Mucosa of descending colon (tissue), 3 donors: ENCODE measurements at regions not wholly inside any gene's neighbourhood (a gene's known extent, or its start where the extent isn't known, plus 50 kb on each side); places are given as distances from the start of the nearest gene placed in this dataset.

ENCODE experiments used
- ATAC-seq: fragments of 200-7000 bp; cut with Tn5 transposase; one replicate; pipeline ENCODE4 v1.9.1; 2020; ENCODE audit warnings: mild to moderate bottlenecking, moderate library complexity
- DNase-seq, 3 donors: peaks; one replicate each; pipeline ENCODE4 v3.0.0-alpha.2; 2020
- H3K36me3 ChIP-seq: fragments of 200-600 bp; one replicate; pipeline ENCODE4 v1.8.0; 2021; ENCODE audit warnings: low read depth, mild to moderate bottlenecking
- H3K4me1 ChIP-seq: fragments of 200-600 bp; one replicate; pipeline ENCODE4 v1.8.0; 2021; ENCODE audit warnings: low read depth, mild to moderate bottlenecking
- H3K4me3 ChIP-seq: fragments of 200-600 bp; one replicate; pipeline ENCODE4 v1.8.0; 2021; ENCODE audit warnings: mild to moderate bottlenecking
- H3K9me3 ChIP-seq: fragments of 200-600 bp; one replicate; pipeline ENCODE4 v1.8.0; 2021; ENCODE audit warnings: mild to moderate bottlenecking
- CTCF ChIP-seq: fragments of 200-600 bp; IDR thresholded peaks from one replicate; pipeline ENCODE4 v1.8.0; 2022; ENCODE audit warnings: antibody characterized with exemption, mild to moderate bottlenecking
- intact Hi-C, 2 donors: fragments of 100-400 bp; cut with DNase I in 1 of 2; cut with micrococcal nuclease in 1 of 2; formaldehyde crosslinking; loops; one replicate each; pipeline versions ENCODE4 v1.11.0 to v1.11.1; 2022; cut with DNase I, micrococcal nuclease
- donor health status: DM: no; HTN: no; CAD: no; lungs with moderate emphysema.
- donor health status: DM: no; HTN: no; CAD: no.
- donor health status: DM: no; HTN: yes; CAD: no.

DNA sequence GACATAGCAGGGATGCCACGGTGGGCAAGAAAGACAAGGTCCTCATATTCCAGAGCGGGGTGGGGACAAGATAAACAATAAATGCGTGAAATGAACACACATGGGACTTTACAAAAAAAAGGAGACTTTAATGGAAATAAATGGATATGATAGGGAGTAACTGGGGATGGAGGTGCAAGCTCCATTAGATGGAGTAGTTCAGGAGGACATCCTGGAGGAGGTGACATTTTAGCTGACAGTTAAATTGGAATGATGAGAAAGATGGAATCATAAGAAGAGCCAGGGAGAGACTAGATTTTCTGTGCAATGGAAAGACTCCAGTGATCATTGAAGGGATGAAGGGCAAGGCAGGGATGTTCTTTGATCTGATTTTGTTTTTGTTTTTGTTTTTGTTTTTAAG, 83.6 kb upstream of the MYL10 start:
- no peak for TF ChIP-seq CTCF
- intact Hi-C loops: no loop called here

GRCh38 chr7:101714097-101714496, 85.0 kb upstream of the MYL10 start:
- no peak for ATAC-seq
- intact Hi-C loops: no loop called here
- no peaks in the 10 kb centered on the region for H3K36me3 ChIP-seq
- H3K4me1 ChIP-seq: peaks cover 8% of the 10 kb centered on the region
- DNase-seq: no peak
- TF ChIP-seq CTCF: no peak
- no peak overlapping the region for H3K4me3 ChIP-seq
- H3K9me3 ChIP-seq: no peaks in the 10 kb centered on the region

More for the DNA sequence above, 83.6 kb upstream of the MYL10 start:
- no peaks in the 10 kb centered on the region for H3K9me3 ChIP-seq
- H3K36me3 ChIP-seq: no peaks in the 10 kb centered on the region
- DNase-seq (no peak), ATAC-seq (no peak)
- peaks cover 4% of the 10 kb centered on the region for H3K4me1 ChIP-seq
- no peak overlapping the region for H3K4me3 ChIP-seq

DNA sequence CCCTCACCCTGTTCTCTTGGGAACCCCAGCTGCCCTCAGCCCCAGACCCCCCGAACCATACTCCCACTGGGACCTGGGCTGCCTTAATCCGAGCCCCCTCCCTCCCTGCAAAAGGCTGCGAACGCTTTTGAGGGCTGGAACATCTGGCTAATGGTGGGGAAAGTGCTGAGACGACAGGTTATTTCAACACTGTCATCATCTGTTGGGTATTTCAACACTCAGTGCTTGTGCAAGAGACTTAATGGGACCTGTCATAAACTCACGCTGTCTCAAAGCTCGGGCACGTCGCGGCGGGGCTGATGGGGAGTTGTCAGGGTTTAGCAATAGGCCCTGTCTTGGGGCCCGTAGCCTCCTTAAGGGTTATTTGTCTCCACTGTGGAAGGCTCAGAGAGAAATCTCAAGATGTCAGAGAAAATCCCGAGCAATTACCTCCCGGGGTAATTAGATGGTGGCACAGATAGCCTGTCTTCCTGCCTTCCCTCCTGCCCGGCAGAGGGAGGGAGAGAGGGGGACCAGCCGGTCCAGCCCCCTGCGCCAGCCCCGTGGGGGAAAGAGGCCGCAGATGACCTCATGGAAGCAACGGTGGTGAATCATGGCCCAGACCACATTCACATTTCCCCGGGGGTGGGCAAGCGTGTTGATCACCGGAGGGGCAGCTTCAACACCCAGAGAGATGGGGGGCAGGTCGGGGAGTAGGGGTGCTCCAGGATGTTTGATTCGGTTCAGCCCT, 88.7 kb upstream of the MYL10 start:
- no peaks in the 10 kb centered on the region for H3K36me3 ChIP-seq
- intact Hi-C loops: no loop called here
- ATAC-seq (peak; percentile 90), DNase-seq (peak; percentile 61 to 81 (median 66))
- peaks cover 8% of the 10 kb centered on the region for H3K4me1 ChIP-seq
- no peak overlapping the region for H3K4me3 ChIP-seq
- no peaks in the 10 kb centered on the region for H3K9me3 ChIP-seq
- no peak for TF ChIP-seq CTCF

GRCh38 chr7:101718363-101719122, 89.4 kb upstream of the MYL10 start:
- no peak for TF ChIP-seq CTCF
- Histone ChIP-seq H3K4me1 (peaks cover 8% of the 10 kb centered on the region), H3K4me3 (no peak overlapping the region), H3K9me3 (no peaks in the 10 kb centered on the region), H3K36me3 (no peaks in the 10 kb centered on the region)
- intact Hi-C loops: no loop called here
- no peak for ATAC-seq
- DNase-seq: no peak

- no peak for DNase-seq
- H3K4me3 ChIP-seq: no peak overlapping the region
- H3K9me3 ChIP-seq: no peaks in the 10 kb centered on the region
- H3K36me3 ChIP-seq: no peaks in the 10 kb centered on the region
- intact Hi-C loops: no loop called here
- no peak for TF ChIP-seq CTCF
- H3K4me1 ChIP-seq: peaks cover 8% of the 10 kb centered on the region
- ATAC-seq: no peak
These were observed 90.0 kb upstream of the MYL10 start for GRCh38 chr7:101719123-101719470.
